ENCODE measurements at regions not wholly inside any gene's neighbourhood (a gene's known extent, or its start where the extent isn't known, plus 50 kb on each side); places are given as distances from the start of the nearest gene placed in this dataset.

GRCh38 chr1:106957795-106958194, 98.7 kb upstream of the PRMT6 start:
- no peak for DNase-seq (ENCODE audit: low spot score)

DNA sequence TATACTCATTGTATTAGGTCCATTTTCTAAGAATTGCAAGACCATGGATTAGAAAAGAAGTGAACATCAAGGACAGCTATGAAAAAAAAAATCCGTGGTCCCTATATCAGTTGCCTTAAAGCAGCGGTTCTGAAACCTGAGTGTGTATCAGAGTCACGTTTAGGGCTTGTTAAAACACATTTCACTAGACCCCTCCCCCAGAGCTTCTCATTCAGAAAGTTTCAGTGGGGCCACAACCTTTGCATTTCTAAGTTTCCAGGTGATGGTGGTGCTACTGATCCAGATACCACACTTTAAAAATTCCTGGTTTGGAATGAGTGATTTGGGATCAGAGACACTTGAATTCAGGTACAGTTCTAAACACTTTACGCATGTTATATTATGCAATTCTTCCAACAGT, 96.1 kb upstream of the PRMT6 start:
- Histone ChIP-seq H3K4me3 (no peak overlapping the region), H3K9me3 (no peaks in the 10 kb centered on the region), H3K36me3 (no peaks in the 10 kb centered on the region), H3K27me3 (replicated peaks; ENCODE audit: insufficient read depth) (no peaks in the 10 kb centered on the region), H3K27ac (no peak overlapping the region), H3K4me1 (replicated peaks) (no peaks in the 10 kb centered on the region)
- WGBS: 69% methylated on average over 4 of the region's 4 CpGs
- DNase-seq (ENCODE audit: low spot score): no peak
- intact Hi-C loops (cut with DNase I): no loop called here
- no peak for TF ChIP-seq POLR2A (IDR thresholded peaks at IDR 0.05)

More at GRCh38 chr1:106957795-106958194, 98.7 kb upstream of the PRMT6 start:
- H3K27me3 ChIP-seq (replicated peaks; ENCODE audit: insufficient read depth): no peaks in the 10 kb centered on the region
- no peaks in the 10 kb centered on the region for H3K36me3 ChIP-seq
- no peaks in the 10 kb centered on the region for H3K9me3 ChIP-seq
- TF ChIP-seq POLR2AphosphoS5 (IDR thresholded peaks at IDR 0.05): no peak
- no peak overlapping the region for H3K27ac ChIP-seq
- intact Hi-C loops (cut with DNase I): loop anchor here (2.0 kb wide), 1 partner anchor 45 kb away; no protein-coding TSS in a partner anchor
- 79% methylated on average over 3 of the region's 3 CpGs for WGBS
- H3K4me1 ChIP-seq (replicated peaks): no peaks in the 10 kb centered on the region
- no peak overlapping the region for H3K4me3 ChIP-seq

DNA sequence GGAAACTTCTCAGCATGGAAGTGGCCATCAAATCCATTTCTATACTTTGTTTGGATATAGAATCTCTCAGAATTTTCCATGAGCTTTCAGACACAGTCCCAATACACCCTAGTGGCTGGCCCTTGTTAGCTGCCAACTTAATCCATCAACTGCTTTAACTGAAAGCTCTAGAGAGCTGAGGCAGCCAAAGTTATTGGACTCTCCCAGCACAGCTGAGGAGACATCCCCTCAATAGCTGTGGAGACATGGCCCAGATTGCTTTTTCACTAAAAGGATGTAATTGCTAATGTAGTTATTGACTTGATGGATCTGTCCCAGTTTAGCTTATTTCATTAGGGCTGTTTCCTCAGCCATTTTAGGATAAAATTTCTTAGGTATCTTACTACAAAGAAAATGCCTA, 94.8 kb upstream of the PRMT6 start:
- intact Hi-C loops (cut with DNase I): no loop called here
- no peaks in the 10 kb centered on the region for H3K36me3 ChIP-seq
- H3K9me3 ChIP-seq: no peaks in the 10 kb centered on the region
- H3K27me3 ChIP-seq (replicated peaks; ENCODE audit: insufficient read depth): no peaks in the 10 kb centered on the region
- H3K4me1 ChIP-seq (replicated peaks): no peaks in the 10 kb centered on the region
- no peak overlapping the region for H3K27ac ChIP-seq
- H3K4me3 ChIP-seq: no peak overlapping the region
- no peak for DNase-seq (ENCODE audit: low spot score)
- TF ChIP-seq, protein P1, sequence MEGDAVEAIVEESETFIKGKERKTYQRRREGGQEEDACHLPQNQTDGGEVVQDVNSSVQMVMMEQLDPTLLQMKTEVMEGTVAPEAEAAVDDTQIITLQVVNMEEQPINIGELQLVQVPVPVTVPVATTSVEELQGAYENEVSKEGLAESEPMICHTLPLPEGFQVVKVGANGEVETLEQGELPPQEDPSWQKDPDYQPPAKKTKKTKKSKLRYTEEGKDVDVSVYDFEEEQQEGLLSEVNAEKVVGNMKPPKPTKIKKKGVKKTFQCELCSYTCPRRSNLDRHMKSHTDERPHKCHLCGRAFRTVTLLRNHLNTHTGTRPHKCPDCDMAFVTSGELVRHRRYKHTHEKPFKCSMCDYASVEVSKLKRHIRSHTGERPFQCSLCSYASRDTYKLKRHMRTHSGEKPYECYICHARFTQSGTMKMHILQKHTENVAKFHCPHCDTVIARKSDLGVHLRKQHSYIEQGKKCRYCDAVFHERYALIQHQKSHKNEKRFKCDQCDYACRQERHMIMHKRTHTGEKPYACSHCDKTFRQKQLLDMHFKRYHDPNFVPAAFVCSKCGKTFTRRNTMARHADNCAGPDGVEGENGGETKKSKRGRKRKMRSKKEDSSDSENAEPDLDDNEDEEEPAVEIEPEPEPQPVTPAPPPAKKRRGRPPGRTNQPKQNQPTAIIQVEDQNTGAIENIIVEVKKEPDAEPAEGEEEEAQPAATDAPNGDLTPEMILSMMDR (IDR thresholded peaks at IDR 0.05): no peak
- no peak for TF ChIP-seq POLR2AphosphoS5 (IDR thresholded peaks at IDR 0.05)
- no peak for TF ChIP-seq POLR2A (IDR thresholded peaks at IDR 0.05)

GRCh38 chr1:106962591-106962990, 93.9 kb upstream of the PRMT6 start:
- 70% methylated on average over 3 of the region's 3 CpGs for WGBS
- intact Hi-C loops (cut with DNase I): no loop called here

GRCh38 chr1:106964495-106964894, 92.0 kb upstream of the PRMT6 start:
- H3K4me1 ChIP-seq (replicated peaks): no peaks in the 10 kb centered on the region
- H3K9me3 ChIP-seq: no peaks in the 10 kb centered on the region
- DNase-seq (ENCODE audit: low spot score): no peak
- TF ChIP-seq POLR2A (IDR thresholded peaks at IDR 0.05) (no peak), POLR2AphosphoS5 (IDR thresholded peaks at IDR 0.05) (no peak)
- TF ChIP-seq, protein P1 (IDR thresholded peaks at IDR 0.05): no peak
- no peaks in the 10 kb centered on the region for H3K27me3 ChIP-seq (replicated peaks; ENCODE audit: insufficient read depth)
- 68% methylated on average over 4 of the region's 4 CpGs for whole genome bisulfite sequencing
- no peaks in the 10 kb centered on the region for H3K36me3 ChIP-seq
- no peak overlapping the region for H3K27ac ChIP-seq
- intact Hi-C loops (cut with DNase I): no loop called here
- no peak overlapping the region for H3K4me3 ChIP-seq

More at GRCh38 chr1:106962591-106962990, 93.9 kb upstream of the PRMT6 start:
- no peaks in the 10 kb centered on the region for H3K36me3 ChIP-seq
- no peak overlapping the region for H3K4me3 ChIP-seq
- TF ChIP-seq POLR2AphosphoS5 (IDR thresholded peaks at IDR 0.05) (no peak), POLR2A (IDR thresholded peaks at IDR 0.05) (no peak)
- TF ChIP-seq, protein P1 (IDR thresholded peaks at IDR 0.05): no peak
- no peaks in the 10 kb centered on the region for H3K9me3 ChIP-seq
- no peaks in the 10 kb centered on the region for H3K4me1 ChIP-seq (replicated peaks)
- H3K27me3 ChIP-seq (replicated peaks; ENCODE audit: insufficient read depth): no peaks in the 10 kb centered on the region
- DNase-seq (ENCODE audit: low spot score): no peak
- H3K27ac ChIP-seq: no peak overlapping the region

DNA sequence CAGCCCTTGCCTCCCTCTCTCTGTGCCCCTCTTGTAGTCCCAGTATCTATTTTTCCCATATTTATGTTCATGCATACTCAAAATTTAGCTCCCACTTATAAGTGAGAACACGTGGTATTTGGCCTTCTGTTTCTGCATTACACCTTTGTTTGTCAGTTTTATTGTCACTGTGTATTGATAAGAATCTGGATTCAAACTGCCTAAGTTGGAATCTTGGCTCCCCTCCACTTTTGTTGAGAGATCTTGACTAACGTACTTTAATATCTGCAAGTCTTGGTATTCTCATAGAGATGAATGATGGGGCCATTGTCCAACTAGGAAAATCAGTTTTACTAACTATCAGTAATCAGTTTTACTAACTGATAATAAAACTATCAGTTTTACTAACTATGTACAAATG, 87.8 kb upstream of the PRMT6 start:
- TF ChIP-seq POLR2A (IDR thresholded peaks at IDR 0.05) (no peak), POLR2AphosphoS5 (IDR thresholded peaks at IDR 0.05) (no peak)
- TF ChIP-seq, protein P1 (IDR thresholded peaks at IDR 0.05): no peak

More for the DNA sequence above, 87.8 kb upstream of the PRMT6 start:
- Histone ChIP-seq H3K27me3 (replicated peaks; ENCODE audit: insufficient read depth) (no peaks in the 10 kb centered on the region), H3K4me3 (no peak overlapping the region), H3K27ac (no peak overlapping the region), H3K36me3 (no peaks in the 10 kb centered on the region), H3K9me3 (no peaks in the 10 kb centered on the region), H3K4me1 (replicated peaks) (no peaks in the 10 kb centered on the region)
- no peak for DNase-seq (ENCODE audit: low spot score)
- intact Hi-C loops (cut with DNase I): no loop called here
- WGBS: 21% methylated on average over 2 of the region's 2 CpGs
